GM23338 (cell line): ENCODE measurements at regions not wholly inside any gene's neighbourhood (a gene's known extent, or its start where the extent isn't known, plus 50 kb on each side); places are given as distances from the start of the nearest gene placed in this dataset.

ENCODE experiments used
- JUNB ChIP-seq: IDR thresholded peaks from one replicate; pipeline ENCODE4 v1.6.1; 2016; ENCODE audit warnings: antibody characterized with exemption; ENCODE audit not compliant: unreplicated experiment
- POLR2AphosphoS5 ChIP-seq: IDR thresholded peaks from 2 replicates; pipeline ENCODE4 v1.6.1; 2016; ENCODE audit warnings: antibody characterized with exemption, low read depth
- TF ChIP-seq, protein P1 (sequence below), 2 experiments: fragments of 200-600 bp in 1 of 2; sonication (generic) in 1 of 2; conservative IDR thresholded peaks; 2 replicates each; pipeline versions ENCODE4 v1.5.1 to v1.6.1; 2016 to 2017; ENCODE audit warnings: antibody characterized with exemption in 2 of 2, low read depth in 2 of 2, mild to moderate bottlenecking in 2 of 2, moderate library complexity in 1 of 2

DNA sequence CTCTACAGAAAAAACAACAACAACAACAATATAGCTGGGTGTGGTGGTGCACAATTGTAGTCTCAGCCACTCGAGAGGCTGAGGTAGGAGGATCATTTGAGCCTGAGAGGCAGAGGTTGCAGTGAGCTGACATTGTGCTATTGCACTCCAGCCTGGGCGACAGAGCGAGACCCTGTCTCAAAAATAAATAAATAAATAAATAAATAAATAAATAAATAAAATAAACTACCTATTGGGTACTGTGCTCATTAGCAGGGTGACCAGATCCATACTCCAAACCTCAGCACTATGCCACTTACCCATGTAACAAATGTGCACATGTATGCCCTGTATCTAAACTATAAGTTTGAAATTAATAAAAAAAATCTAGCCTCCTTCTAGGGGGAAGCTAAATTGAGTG is 369.4 kb upstream of the AJAP1 start:
- TF ChIP-seq, protein P1, sequence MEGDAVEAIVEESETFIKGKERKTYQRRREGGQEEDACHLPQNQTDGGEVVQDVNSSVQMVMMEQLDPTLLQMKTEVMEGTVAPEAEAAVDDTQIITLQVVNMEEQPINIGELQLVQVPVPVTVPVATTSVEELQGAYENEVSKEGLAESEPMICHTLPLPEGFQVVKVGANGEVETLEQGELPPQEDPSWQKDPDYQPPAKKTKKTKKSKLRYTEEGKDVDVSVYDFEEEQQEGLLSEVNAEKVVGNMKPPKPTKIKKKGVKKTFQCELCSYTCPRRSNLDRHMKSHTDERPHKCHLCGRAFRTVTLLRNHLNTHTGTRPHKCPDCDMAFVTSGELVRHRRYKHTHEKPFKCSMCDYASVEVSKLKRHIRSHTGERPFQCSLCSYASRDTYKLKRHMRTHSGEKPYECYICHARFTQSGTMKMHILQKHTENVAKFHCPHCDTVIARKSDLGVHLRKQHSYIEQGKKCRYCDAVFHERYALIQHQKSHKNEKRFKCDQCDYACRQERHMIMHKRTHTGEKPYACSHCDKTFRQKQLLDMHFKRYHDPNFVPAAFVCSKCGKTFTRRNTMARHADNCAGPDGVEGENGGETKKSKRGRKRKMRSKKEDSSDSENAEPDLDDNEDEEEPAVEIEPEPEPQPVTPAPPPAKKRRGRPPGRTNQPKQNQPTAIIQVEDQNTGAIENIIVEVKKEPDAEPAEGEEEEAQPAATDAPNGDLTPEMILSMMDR (conservative IDR thresholded peaks at IDR 0.05; ENCODE audit: low read depth in 2 of 2): no peak
- TF ChIP-seq POLR2AphosphoS5: no peak
- TF ChIP-seq JUNB: no peak
